Colonic mucosa (tissue), 4 donors: ENCODE measurements at regions not wholly inside any gene's neighbourhood (a gene's known extent, or its start where the extent isn't known, plus 50 kb on each side); places are given as distances from the start of the nearest gene placed in this dataset.

Experiments
- DNase-seq: peaks from one replicate; pipeline ENCODE4 v3.0.0-alpha.2; 2020
- H3K27ac ChIP-seq: fragments of 200-600 bp; one replicate; pipeline ENCODE4 v1.8.0; 2021
- H3K27me3 ChIP-seq: fragments of 200-600 bp; one replicate; pipeline ENCODE4 v1.8.0; 2021
- H3K36me3 ChIP-seq: fragments of 200-600 bp; one replicate; pipeline ENCODE4 v1.8.0; 2021
- H3K4me1 ChIP-seq: fragments of 200-600 bp; one replicate; pipeline ENCODE4 v1.8.0; 2021; ENCODE audit warnings: mild to moderate bottlenecking
- H3K4me3 ChIP-seq: fragments of 200-600 bp; one replicate; pipeline ENCODE4 v1.8.0; 2021
- H3K9ac ChIP-seq, 2 donors: one replicate each; pipeline ENCODE4 v1.7.0; 2013; ENCODE audit warnings: control low read depth in 2 of 2, low read depth in 2 of 2, low read length in 2 of 2
- H3K9me3 ChIP-seq: fragments of 200-600 bp; one replicate; pipeline ENCODE4 v1.8.0; 2021
- intact Hi-C: fragments of 100-400 bp; cut with DNase I; formaldehyde crosslinking; loops from one replicate; pipeline ENCODE4 v1.14.1; 2022
- TF ChIP-seq, protein P1 (sequence below): fragments of 200-600 bp; IDR thresholded peaks from one replicate; pipeline ENCODE4 v1.8.0; 2022; ENCODE audit warnings: antibody characterized with exemption, mild to moderate bottlenecking
- donor health status: healthy.
- donor health status: DM: no; HTN: no; CAD: no.
- donor health status: DM: no; HTN: no; CAD: no.

GRCh38 chr2:76251342-76251741 is 540.6 kb upstream of the GCFC2 start:
- no peaks in the 10 kb centered on the region for H3K27me3 ChIP-seq
- DNase-seq, result no peak
- H3K36me3 ChIP-seq, result no peaks in the 10 kb centered on the region
- TF ChIP-seq, protein P1, sequence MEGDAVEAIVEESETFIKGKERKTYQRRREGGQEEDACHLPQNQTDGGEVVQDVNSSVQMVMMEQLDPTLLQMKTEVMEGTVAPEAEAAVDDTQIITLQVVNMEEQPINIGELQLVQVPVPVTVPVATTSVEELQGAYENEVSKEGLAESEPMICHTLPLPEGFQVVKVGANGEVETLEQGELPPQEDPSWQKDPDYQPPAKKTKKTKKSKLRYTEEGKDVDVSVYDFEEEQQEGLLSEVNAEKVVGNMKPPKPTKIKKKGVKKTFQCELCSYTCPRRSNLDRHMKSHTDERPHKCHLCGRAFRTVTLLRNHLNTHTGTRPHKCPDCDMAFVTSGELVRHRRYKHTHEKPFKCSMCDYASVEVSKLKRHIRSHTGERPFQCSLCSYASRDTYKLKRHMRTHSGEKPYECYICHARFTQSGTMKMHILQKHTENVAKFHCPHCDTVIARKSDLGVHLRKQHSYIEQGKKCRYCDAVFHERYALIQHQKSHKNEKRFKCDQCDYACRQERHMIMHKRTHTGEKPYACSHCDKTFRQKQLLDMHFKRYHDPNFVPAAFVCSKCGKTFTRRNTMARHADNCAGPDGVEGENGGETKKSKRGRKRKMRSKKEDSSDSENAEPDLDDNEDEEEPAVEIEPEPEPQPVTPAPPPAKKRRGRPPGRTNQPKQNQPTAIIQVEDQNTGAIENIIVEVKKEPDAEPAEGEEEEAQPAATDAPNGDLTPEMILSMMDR, result no peak
- intact Hi-C loops, result no loop called here
- no peak overlapping the region for H3K4me3 ChIP-seq
- no peaks in the 10 kb centered on the region for H3K4me1 ChIP-seq
- no peak overlapping the region for H3K27ac ChIP-seq
- no peak overlapping the region for H3K9ac ChIP-seq
- H3K9me3 ChIP-seq, result no peaks in the 10 kb centered on the region

DNA sequence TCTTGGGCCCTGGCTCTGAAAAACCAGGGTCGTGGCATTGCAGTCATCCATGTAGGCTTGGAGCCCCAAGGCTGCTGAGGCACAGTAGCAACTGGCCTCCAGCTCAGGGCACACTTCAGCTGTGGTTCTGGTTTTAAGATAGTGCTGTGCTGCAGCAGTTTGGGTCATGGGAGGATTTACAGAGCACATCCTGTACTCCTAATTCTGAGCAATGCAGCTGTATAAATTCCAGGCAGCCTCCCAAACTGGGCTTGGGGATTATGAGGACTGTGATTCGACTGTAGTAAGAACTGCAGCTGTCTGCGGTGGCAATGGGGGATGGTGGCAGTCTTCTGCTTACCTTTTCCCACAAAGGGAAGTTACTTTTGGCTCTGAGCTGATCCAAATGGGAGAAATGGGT is 536.3 kb upstream of the GCFC2 start:
- TF ChIP-seq, protein P1, result no peak
- Histone ChIP-seq H3K36me3 (no peaks in the 10 kb centered on the region), H3K9ac (no peak overlapping the region), H3K27ac (no peak overlapping the region), H3K4me3 (no peak overlapping the region), H3K9me3 (no peaks in the 10 kb centered on the region), H3K27me3 (no peaks in the 10 kb centered on the region), H3K4me1 (no peaks in the 10 kb centered on the region)
- no peak for DNase-seq
- intact Hi-C loops, result no loop called here

- TF ChIP-seq, protein P1, result no peak
- Histone ChIP-seq H3K4me1 (no peaks in the 10 kb centered on the region), H3K9me3 (no peaks in the 10 kb centered on the region), H3K27ac (no peak overlapping the region), H3K36me3 (no peaks in the 10 kb centered on the region), H3K4me3 (no peak overlapping the region), H3K27me3 (no peaks in the 10 kb centered on the region), H3K9ac (no peak overlapping the region)
- intact Hi-C loops, result no loop called here
- DNase-seq, result no peak
These were observed 501.6 kb upstream of the GCFC2 start for GRCh38 chr2:76211991-76212985.

- no peaks in the 10 kb centered on the region for H3K36me3 ChIP-seq
- no peaks in the 10 kb centered on the region for H3K4me1 ChIP-seq
- H3K9ac ChIP-seq, result no peak overlapping the region
- no peak overlapping the region for H3K27ac ChIP-seq
- no peak overlapping the region for H3K4me3 ChIP-seq
- H3K9me3 ChIP-seq, result no peaks in the 10 kb centered on the region
- intact Hi-C loops, result no loop called here
- TF ChIP-seq, protein P1, result no peak
- DNase-seq, result no peak
- no peaks in the 10 kb centered on the region for H3K27me3 ChIP-seq
These were observed 499.8 kb upstream of the GCFC2 start for GRCh38 chr2:76210551-76210950.

GRCh38 chr2:76204048-76204447 is 493.3 kb upstream of the GCFC2 start:
- TF ChIP-seq, protein P1, result no peak
- Histone ChIP-seq H3K36me3 (no peaks in the 10 kb centered on the region), H3K27ac (no peak overlapping the region), H3K27me3 (no peaks in the 10 kb centered on the region), H3K9me3 (no peaks in the 10 kb centered on the region), H3K4me1 (no peaks in the 10 kb centered on the region), H3K9ac (no peak overlapping the region), H3K4me3 (no peak overlapping the region)
- intact Hi-C loops, result no loop called here
- no peak for DNase-seq
